GM21360 (cell line): ENCODE measurements at regions not wholly inside any gene's neighbourhood (a gene's known extent, or its start where the extent isn't known, plus 50 kb on each side); places are given as distances from the start of the nearest gene placed in this dataset.

ENCODE experiments used
- ATAC-seq: cut with Tn5 transposase; IDR thresholded peaks from one replicate; pipeline ENCODE4 v1.9.1; 2021; ENCODE audit warnings: mild to moderate bottlenecking, moderate library complexity; ENCODE audit not compliant: unreplicated experiment

DNA sequence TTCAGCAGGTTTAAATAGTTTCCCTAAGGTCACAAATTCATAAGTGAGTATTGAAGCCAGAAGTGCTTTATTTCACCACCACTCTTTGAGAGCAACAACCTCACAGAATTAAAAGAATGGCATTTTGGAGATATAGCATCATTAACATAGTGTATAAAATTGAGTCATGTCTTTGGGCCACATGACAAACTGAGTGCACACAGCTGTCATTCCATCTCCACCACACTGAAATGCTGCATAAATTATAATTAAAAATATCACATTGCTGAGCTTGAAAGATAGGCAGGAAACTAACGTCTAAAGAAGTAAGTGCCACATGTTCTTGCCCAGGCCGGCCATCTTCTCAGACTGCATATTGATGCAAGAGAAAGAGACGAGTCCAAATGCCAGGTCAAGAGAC, 897.9 kb upstream of the CNTNAP5 start:
- no peak for ATAC-seq

DNA sequence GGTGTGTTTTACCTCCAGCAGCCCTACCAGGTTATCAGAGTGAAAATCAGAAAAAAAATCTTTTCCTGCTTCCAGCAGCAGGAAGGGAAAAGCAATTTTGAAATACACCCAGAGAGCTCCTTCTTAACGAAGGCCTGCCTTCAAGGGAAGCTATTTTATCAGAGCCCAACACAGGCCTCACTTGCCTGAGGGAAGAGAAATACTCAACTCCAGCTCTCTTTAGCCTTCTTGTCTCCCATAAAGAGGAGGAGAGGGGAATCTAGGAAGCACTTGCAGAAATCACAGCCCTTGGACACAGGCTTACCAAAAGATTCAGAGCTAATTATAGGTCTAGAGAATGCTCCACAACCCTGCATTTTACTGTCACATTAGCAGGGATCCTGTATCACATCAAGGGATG, 896.1 kb upstream of the CNTNAP5 start:
- no peak for ATAC-seq

DNA sequence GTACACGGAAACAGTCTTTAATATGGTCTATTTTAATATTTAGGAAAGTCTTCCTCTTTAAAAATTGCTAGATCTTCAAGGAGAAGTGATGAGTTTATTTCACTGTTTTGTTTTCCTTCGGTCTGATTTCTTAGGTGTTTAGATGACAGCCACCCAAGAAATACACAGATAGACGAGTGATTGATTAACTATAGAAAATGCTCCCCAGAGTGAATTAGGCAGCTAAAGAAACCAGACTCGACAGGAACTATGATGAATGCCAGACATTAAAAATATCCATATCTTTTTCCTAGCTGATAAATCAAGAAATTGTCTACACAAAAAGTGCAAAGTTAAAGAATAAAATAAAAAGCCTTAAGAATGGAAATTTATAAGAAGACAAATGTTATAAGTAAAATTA, 888.7 kb upstream of the CNTNAP5 start:
- no peak for ATAC-seq

DNA sequence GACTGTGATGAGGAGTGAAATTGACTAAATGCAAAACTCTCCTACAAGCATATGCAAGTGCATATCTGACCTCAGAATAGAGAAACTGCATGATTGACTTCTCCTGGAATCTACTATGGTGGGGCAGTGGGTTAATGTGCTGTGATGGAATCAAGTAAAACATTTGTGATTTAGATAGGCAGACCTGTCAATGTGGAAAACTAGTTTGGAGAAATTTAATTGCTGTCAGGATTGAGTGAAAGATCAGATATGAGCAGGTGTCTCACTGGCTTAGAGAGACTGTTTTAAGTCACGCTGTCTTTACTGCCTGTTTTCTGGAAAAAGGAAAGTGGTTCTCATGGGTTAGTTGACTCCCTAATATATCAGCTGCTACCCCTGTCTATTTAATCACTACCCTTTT, 881.0 kb upstream of the CNTNAP5 start:
- no peak for ATAC-seq

DNA sequence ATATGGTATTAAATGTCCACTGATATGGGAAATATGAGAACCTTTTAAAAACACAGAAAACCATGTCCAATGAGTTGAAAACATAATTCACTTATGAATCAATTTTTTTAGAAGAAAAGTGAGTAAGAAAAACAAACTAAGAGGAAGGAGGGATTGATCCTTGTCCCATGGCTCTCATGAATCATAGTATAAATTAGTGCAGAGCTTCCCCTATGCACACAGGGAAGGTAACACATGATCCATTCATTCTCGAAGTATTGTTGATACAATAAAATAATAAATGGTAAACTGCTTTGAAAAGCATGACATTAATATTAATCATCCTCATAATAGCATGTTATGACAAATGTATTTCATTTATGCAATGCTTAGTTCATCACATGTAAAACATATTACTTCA, 872.0 kb upstream of the CNTNAP5 start:
- no peak for ATAC-seq

DNA sequence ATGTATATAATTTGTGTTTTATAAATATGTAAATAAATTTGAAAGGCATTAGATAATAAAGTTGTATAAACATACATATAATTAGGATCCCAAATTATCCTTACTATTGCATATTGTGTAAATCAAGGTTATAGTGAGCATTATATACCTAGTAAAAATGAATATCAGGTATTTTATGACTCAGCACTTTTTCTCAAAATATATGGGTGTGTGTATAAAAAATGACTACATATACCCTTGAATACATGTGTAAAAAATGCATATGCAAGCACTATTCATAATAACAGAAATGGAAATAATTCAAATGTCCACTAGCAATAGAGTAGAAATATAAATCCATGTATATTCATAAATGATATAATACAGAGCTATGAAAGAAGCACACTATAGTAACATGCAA, 870.9 kb upstream of the CNTNAP5 start:
- no peak for ATAC-seq

DNA sequence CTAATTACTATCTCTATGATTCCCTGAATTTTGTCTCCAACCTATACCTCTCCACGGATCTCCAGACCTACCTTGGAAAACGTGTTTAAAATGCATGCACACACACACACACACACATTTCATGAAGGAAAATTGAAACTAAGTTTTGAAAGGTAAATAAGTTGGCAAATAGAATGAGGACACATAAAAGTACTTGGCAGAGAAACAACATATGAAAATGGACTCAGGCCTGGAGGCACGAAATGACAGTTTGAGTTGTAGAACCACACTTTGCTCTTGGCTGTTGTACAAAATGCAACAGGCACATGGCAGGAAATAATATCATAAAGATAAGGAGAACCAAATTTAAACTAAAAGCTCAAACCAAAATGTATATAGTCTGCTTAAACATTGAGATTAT, 868.1 kb upstream of the CNTNAP5 start:
- no peak for ATAC-seq

DNA sequence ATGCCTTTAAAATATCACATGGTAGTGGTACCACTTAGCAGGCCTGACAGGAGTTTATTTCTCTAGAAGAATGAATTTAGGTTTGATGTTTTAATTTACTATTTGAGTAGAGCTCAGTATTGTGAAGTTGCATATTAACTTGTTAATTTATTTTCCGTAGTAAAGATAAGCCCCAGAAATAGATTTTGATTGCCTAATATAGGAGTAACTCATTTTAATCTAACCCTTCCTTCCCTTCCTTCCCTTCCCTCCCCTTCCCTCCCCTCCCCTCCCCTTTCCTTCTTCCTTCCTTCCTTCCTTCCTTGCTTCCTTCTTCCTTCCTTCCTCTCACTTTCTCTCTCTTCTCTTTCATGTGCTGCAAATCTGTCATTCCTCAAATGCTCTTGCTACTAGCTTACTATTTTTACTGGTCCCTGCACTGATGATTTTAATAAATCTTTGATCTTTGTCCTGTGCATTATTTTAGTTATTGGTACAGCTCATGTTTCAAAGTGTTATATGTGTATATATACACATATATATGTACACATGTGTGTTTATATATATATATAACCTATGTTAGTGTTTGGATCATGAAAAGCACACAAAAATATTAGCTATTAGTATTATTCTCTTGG, 862.6 kb upstream of the CNTNAP5 start:
- ATAC-seq = no peak

DNA sequence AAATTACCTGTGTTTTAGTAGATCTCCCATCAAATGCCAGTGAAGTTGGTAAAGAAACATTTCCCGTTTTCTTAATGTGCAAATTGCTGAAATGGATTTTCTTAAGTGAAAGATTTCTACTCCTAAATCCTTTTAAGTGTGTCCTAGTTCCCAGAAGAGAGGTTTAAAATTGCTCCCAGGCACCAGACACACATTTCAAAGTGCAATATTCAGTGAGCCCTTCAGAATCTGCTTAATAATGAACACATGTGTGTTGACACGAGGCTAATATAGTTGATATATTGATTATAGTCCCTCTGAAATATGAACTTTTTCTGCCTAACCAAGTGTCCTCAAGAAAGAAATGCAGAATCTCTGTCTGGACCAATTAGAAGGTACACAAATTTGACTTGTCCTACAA, 861.7 kb upstream of the CNTNAP5 start:
- no peak for ATAC-seq

DNA sequence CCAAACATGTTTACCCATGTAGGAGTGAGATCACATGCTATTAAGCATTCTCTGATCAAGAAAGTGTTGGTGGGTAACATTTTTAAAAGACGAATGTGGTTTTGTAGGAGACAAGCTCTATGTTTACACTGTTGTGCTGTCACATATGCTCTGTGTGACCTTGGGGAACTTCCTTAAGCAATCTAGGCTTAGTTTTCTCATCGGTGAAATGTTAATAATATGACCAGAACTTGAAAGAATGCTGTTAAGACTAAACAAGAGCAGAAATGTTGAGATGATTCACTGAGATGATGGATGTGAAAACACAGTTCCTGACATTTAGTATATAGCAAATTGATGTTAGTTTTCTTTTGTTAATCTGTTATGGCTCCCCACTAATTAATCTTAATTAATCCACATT, 860.9 kb upstream of the CNTNAP5 start:
- ATAC-seq = no peak

DNA sequence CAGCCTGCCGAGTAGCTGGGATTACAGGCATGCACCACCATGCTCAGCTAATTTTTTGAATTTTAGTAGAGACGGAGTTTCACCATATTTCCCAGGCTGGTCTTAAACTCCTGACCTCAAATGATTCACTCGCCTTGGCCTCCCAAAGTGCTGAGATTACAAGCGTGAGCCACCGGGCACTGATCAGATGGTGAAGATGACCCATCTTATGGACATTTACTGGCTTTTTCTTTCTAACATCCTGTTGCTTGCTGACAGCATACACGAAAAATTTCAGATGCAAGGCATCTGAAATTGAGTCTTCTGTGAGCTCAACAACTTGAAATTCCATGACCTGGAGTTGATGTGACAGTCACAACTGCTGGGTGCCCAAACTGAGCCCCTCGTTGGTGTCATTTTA, 859.5 kb upstream of the CNTNAP5 start:
- no peak for ATAC-seq

DNA sequence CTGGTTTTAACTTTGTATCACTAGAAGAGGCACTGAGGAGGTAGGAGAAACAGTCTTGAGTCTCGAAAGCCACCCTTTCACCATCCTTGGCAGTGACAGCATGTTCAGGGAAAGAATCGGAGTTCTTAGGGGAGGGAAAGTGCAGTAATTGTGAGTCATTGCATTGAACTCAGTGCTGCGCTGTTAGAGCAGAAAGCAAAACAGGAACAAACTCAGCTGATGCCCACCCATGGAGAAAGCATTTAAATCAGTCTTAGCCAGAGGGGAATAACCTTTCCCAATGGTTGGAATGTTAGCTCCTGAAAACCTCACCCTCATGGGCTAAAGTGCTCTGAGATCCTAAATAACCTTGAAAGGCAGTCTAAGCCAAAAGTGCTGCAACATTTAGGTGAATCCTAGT, 845.6 kb upstream of the CNTNAP5 start:
- no peak for ATAC-seq

DNA sequence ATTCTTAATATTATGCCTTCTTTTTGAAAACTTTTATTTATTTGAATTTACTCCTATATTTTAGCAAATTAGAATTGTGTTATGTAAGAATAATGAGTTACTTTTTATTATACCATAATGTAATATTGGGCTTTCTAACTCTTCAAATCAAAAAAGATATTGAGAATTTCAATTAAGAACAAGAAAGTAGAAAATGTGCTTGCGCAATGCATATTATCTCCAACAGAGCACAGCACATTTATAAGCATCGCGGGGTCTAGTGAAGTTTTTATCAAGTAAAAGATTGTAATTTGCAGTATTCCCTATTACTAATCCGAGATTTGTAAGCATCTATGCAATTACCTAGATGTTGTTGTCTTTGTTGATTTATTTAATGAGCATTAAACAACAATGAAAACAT, 829.1 kb upstream of the CNTNAP5 start:
- ATAC-seq = no peak

DNA sequence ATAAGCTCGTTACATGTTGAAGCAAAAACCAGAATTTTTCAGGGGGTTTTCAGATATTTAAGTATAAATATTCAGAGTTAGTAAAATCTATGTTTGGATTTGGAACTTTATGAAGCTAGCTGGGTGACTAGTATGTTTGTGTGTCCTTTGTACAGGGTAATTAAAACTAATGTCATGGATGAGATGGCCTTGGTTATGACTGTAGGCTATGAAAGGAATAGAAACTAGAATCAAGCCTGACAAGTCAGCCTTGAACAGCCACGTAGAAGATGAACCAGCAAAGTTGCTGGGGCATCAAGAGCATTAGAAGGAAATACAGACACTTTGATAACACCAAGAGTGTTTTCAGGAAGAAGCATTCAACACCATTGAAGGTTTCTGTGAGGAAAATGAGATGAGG, 825.1 kb upstream of the CNTNAP5 start:
- ATAC-seq = no peak

DNA sequence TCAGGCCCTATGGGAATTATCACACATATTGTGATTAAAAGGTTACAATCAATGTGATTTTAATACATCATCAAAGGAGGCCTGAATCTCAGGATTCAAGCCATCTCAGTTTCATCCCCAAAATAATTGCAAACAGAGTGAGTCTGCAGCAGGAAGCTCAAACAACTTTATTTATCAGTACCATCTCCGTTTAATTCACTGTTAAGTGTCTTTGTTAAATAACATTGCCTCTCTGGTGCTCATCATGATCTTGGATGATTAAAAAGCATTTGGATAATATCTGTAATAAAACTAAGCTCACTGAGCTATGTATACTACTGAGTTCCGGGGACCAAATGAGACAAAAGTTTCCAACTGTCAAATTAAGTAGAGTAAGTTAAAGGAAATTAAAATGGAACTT, 817.8 kb upstream of the CNTNAP5 start:
- ATAC-seq = no peak

DNA sequence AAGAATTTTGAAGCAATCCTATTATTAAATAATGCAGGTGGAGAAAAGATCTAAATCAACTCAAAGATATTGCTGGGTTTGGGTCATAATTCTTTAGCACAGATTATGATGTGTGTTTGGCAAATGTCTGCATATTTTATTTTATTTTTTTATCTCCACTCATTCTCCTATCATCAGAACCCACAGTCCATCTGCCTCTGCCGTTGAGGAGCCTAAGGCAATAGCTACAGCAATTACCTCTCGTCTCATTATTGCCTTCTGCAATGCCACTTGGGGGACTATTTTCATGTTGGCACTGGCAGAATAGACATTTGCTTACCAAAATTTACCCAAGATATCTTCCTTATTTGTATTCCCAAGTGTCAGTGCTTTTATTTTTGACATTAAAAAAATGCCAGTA, 815.9 kb upstream of the CNTNAP5 start:
- no peak for ATAC-seq

DNA sequence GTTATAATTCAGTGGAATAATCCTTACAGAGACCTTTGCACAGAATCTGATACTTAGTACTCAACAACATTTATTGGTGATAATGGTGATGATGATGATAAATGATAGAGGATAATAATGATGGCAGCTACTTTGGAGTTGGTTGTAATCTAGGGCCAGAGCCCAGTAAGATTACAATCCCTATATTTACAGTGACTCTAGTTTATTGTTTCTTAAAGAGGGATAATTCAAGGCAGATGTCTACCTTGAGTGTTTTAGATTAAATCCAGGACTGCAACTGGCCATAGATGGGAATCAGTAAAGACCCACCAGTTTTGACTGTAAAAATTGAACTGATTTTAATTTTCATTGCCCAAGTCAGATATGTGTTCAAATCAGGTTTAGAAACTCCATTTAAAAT, 813.9 kb upstream of the CNTNAP5 start:
- ATAC-seq = no peak

DNA sequence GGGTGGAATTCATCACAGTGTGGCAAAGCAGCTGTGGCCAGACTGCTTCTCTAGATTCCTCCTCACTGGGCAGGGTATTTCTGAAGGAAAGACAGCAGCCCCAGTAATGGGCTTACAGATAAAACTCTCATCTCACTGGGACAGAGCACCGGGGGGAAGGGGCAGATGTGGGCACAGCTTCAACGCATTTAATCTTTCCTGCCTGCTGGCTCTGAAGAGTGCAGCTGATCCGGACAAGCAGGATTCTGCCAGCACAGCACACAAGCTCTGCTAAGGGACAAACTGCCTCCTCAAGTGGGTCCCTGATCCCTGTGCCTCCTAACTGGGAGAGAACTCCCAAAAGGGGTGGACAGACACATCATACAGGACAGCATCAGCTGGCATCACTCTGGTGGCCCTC, 779.9 kb upstream of the CNTNAP5 start:
- no peak for ATAC-seq

DNA sequence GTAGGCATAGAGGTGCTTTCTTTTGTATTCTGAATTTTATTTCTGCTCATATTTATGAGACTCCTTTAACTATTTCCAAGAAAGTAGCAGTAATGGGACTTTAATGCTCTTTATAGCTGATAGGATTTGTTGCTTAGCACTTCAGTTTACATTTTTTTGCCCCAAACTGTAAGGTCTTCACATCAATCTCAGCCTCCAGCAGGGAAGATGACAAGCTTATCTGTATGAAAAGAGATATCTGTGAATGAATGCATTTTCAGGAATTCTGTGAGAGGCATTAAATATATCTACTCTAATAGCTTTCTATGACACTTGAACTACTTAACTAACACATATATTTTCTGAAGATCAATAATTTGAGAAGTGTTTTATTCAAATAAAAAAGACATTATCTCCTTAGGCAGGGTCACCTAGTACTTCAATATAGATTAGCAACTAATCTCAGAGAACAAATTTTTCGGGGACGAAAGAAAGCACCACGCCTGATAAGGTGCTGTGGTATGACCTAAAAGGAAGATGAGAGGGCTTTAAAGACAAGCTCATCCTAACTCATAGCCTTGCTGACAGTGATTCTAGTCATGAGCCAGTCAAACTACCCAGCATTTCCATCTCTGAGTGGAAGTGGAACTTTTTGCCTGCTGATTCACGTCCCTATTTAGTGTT, 766.1 kb upstream of the CNTNAP5 start:
- ATAC-seq = no peak

DNA sequence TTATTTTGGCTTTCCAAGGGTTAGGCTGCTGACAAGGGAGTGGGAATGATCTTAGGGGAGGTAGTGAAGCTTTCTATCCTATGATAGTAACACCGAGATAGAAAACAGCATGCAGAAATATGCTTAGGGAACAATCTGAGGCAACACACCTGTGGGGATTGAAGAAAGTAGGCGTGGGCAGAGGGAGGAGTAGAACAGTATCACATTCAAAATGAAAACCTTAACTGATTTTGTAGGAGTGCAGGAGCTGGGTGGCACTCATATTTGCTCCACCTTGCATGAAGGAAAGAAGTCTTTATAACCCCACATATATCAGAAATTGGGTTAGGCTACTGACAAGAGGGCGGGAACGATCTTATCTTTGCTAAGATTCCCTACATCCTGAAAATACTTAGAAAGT, 762.2 kb upstream of the CNTNAP5 start:
- no peak for ATAC-seq

DNA sequence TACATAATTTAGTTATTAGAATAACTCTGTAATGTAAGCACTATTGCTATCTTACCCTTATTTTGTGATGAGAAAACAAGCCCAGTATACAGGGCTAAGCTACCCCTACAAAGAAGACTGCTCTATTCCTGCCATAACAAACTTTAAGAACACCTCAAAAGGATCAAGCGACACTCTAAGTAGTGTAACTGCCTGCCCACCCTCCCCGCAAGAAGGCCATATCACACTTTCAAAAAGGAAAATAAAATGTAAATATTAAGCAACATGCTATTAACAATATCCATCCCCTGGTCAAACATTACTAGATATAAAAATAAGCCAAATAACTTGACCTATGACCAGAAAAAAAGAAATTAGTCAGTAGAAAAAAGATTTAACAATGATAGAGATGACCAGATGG, 741.7 kb upstream of the CNTNAP5 start:
- no peak for ATAC-seq

DNA sequence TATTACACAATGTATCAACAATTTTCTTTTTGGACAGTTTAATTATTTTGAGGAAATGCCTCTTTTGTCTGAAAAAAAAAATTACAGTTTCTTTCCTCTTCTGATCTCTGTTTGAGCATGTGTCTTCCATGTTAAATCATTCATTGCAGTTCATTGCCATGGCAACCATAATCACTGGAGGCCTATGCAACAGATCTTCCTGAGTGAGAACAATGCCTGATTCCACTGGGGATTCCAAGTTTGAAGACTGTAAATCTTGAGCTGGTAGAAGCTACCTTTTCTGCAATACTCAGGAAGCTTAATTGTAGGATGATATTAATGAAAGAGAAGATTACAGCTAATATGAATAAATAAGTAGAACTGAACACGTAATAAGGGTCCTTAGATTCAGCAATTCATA, 721.4 kb upstream of the CNTNAP5 start:
- no peak for ATAC-seq
